GM12864 (cell line): ENCODE measurements at regions not wholly inside any gene's neighbourhood (a gene's known extent, or its start where the extent isn't known, plus 50 kb on each side); places are given as distances from the start of the nearest gene placed in this dataset.

Experiments used
- DNase-seq: peaks from one replicate; pipeline ENCODE4 v3.0.0-alpha.2; 2011; ENCODE audit warnings: low read depth
- H3K4me3 ChIP-seq: 2 replicates; pipeline ENCODE4 v1.5.1; 2011; ENCODE audit warnings: mild to moderate bottlenecking, low read depth, low read length, control low read depth
- CTCF ChIP-seq: IDR thresholded peaks from 2 replicates; pipeline ENCODE4 v1.5.1; 2011; ENCODE audit warnings: low read depth, mild to moderate bottlenecking, moderate library complexity, low read length, control low read depth, inconsistent platforms; ENCODE audit errors: missing control alignments

GRCh38 chr6:45759472-45759810 is 256.2 kb downstream of the CLIC5 start:
- no peak overlapping the region for H3K4me3 ChIP-seq
- DNase-seq = no peak
- TF ChIP-seq CTCF = no peak

- DNase-seq = no peak
- no peak for TF ChIP-seq CTCF
- H3K4me3 ChIP-seq = no peak overlapping the region
Observed at GRCh38 chr6:45758787-45759471, 256.7 kb downstream of the CLIC5 start.

GRCh38 chr6:45757443-45758130 is 258.1 kb downstream of the CLIC5 start:
- DNase-seq = no peak
- H3K4me3 ChIP-seq = no peak overlapping the region
- TF ChIP-seq CTCF = no peak

- H3K4me3 ChIP-seq = no peak overlapping the region
- DNase-seq = no peak
- TF ChIP-seq CTCF = no peak
Observed at GRCh38 chr6:45756606-45757005, 259.1 kb downstream of the CLIC5 start.

GRCh38 chr6:45754432-45754831 is 261.2 kb downstream of the CLIC5 start:
- no peak for DNase-seq
- H3K4me3 ChIP-seq = no peak overlapping the region
- no peak for TF ChIP-seq CTCF

- TF ChIP-seq CTCF = no peak
- no peak overlapping the region for H3K4me3 ChIP-seq
- DNase-seq = no peak
Observed at GRCh38 chr6:45746046-45746445, 269.6 kb downstream of the CLIC5 start.
